H9 (cell line): ENCODE measurements at regions not wholly inside any gene's neighbourhood (a gene's known extent, or its start where the extent isn't known, plus 50 kb on each side); places are given as distances from the start of the nearest gene placed in this dataset.

Experiments used
- DNase-seq: peaks from one replicate; pipeline ENCODE4 v3.0.0-alpha.2; 2017
- H2AFZ ChIP-seq: one replicate; pipeline ENCODE4 v1.6.1; 2013; ENCODE audit warnings: mild to moderate bottlenecking, low read length, control low read depth, moderate library complexity
- H2AK5ac ChIP-seq: 2 replicates; pipeline ENCODE4 v1.6.1; 2013; ENCODE audit warnings: low read length, control low read depth, mixed read lengths; ENCODE audit not compliant: insufficient read length
- H2BK120ac ChIP-seq: one replicate; pipeline ENCODE4 v1.6.1; 2013; ENCODE audit warnings: low read depth, mild to moderate bottlenecking, low read length, control low read depth, inconsistent platforms; ENCODE audit not compliant: poor library complexity, severe bottlenecking
- H2BK12ac ChIP-seq: 2 replicates; pipeline ENCODE4 v1.6.1; 2013; ENCODE audit warnings: low read length, control low read depth, mixed read lengths, low read depth; ENCODE audit not compliant: insufficient read length
- H2BK15ac ChIP-seq: 2 replicates; pipeline ENCODE4 v1.6.1; 2013; ENCODE audit warnings: low read depth, low read length, control low read depth
- H2BK20ac ChIP-seq: one replicate; pipeline ENCODE4 v1.6.1; 2013; ENCODE audit warnings: low read depth, mild to moderate bottlenecking, low read length, control low read depth, inconsistent platforms; ENCODE audit not compliant: poor library complexity, severe bottlenecking
- H2BK5ac ChIP-seq: 2 replicates; pipeline ENCODE4 v1.6.1; 2013; ENCODE audit warnings: low read length, control low read depth, mixed read lengths; ENCODE audit not compliant: insufficient read length
- H3K14ac ChIP-seq: 2 replicates; pipeline ENCODE4 v1.6.1; 2013; ENCODE audit warnings: low read length, control low read depth; ENCODE audit not compliant: insufficient read depth
- H3K18ac ChIP-seq: 2 replicates; pipeline ENCODE4 v1.6.1; 2013; ENCODE audit warnings: low read depth, mild to moderate bottlenecking, mixed read lengths, low read length, control low read depth; ENCODE audit not compliant: insufficient read length
- H3K23ac ChIP-seq: 2 replicates; pipeline ENCODE4 v1.6.1; 2013; ENCODE audit warnings: low read length, control low read depth, mixed read lengths, low read depth; ENCODE audit not compliant: insufficient read length
- H3K23me2 ChIP-seq: 2 replicates; pipeline ENCODE4 v1.6.1; 2013; ENCODE audit warnings: low read depth, mild to moderate bottlenecking, mixed read lengths, low read length, control low read depth; ENCODE audit not compliant: insufficient read length, poor library complexity, severe bottlenecking
- H3K27ac ChIP-seq: 2 replicates; pipeline ENCODE4 v1.5.1; 2013; ENCODE audit warnings: low read length, control low read depth, mixed read lengths, low read depth; ENCODE audit not compliant: insufficient read length
- H3K27me3 ChIP-seq: 2 replicates; pipeline ENCODE4 v1.6.1; 2013; ENCODE audit warnings: low read length, control low read depth, inconsistent platforms; ENCODE audit not compliant: insufficient read depth
- H3K4ac ChIP-seq: 2 replicates; pipeline ENCODE4 v1.6.1; 2013; ENCODE audit warnings: low read depth, mild to moderate bottlenecking, control low read depth, inconsistent platforms, low read length, moderate library complexity
- H3K4me1 ChIP-seq: 2 replicates; pipeline ENCODE4 v1.6.1; 2013; ENCODE audit warnings: low read length, control low read depth, inconsistent platforms; ENCODE audit not compliant: insufficient read depth
- H3K4me2 ChIP-seq: 2 replicates; pipeline ENCODE4 v1.6.1; 2013; ENCODE audit warnings: low read length, control low read depth, mixed read lengths; ENCODE audit not compliant: insufficient read length, insufficient read depth
- H3K56ac ChIP-seq: 2 replicates; pipeline ENCODE4 v1.6.1; 2013; ENCODE audit warnings: low read depth, mild to moderate bottlenecking, mixed read lengths, low read length, control low read depth; ENCODE audit not compliant: insufficient read length
- H3K79me1 ChIP-seq: 2 replicates; pipeline ENCODE4 v1.6.1; 2013; ENCODE audit warnings: low read depth, mild to moderate bottlenecking, moderate library complexity, low read length, control low read depth, inconsistent platforms; ENCODE audit not compliant: insufficient read depth, poor library complexity, severe bottlenecking
- H3K79me2 ChIP-seq: 2 replicates; pipeline ENCODE4 v1.6.1; 2013; ENCODE audit warnings: low read length, control low read depth, inconsistent platforms; ENCODE audit not compliant: insufficient read depth
- H3K9ac ChIP-seq: 2 replicates; pipeline ENCODE4 v1.6.1; 2013; ENCODE audit warnings: low read length, control low read depth, mixed read lengths; ENCODE audit not compliant: insufficient read length; ENCODE audit errors: extremely low read depth
- H3K9me3 ChIP-seq: one replicate; pipeline ENCODE4 v1.6.1; 2013; ENCODE audit warnings: low read depth, low read length, inconsistent platforms; ENCODE audit not compliant: control insufficient read depth
- H3T11ph ChIP-seq: one replicate; pipeline ENCODE4 v1.6.1; 2013; ENCODE audit warnings: mild to moderate bottlenecking, low read length, control low read depth, inconsistent platforms
- H4K20me1 ChIP-seq: one replicate; pipeline ENCODE4 v1.6.1; 2013; ENCODE audit not compliant: control insufficient read depth, insufficient read length, insufficient read depth
- H4K5ac ChIP-seq: 2 replicates; pipeline ENCODE4 v1.6.1; 2013; ENCODE audit warnings: low read depth, mild to moderate bottlenecking, mixed read lengths, low read length, control low read depth; ENCODE audit not compliant: insufficient read length
- H4K8ac ChIP-seq: replicated peaks from 2 replicates; pipeline ENCODE4 v1.6.1; 2013; ENCODE audit warnings: low read length, control low read depth, mixed read lengths, low read depth; ENCODE audit not compliant: insufficient read length
- H4K91ac ChIP-seq: 2 replicates; pipeline ENCODE4 v1.6.1; 2013; ENCODE audit warnings: low read depth, mild to moderate bottlenecking, moderate library complexity, mixed read lengths, low read length, control low read depth; ENCODE audit not compliant: insufficient read length
- H3K27ac Mint-ChIP-seq, 3 experiments: 2 replicates in 2 of 3; 3 replicates in 1 of 3; pipeline ENCODE4 v1.8.0; 2020 to 2021; ENCODE audit warnings: mixed read lengths in 3 of 3, mild to moderate bottlenecking in 1 of 3, moderate library complexity in 1 of 3
- H3K27me3 Mint-ChIP-seq: 2 replicates; pipeline ENCODE4 v1.8.0; 2021; ENCODE audit warnings: low read depth, mild to moderate bottlenecking, moderate library complexity, mixed read lengths
- H3K36me3 Mint-ChIP-seq, 3 experiments: 2 replicates in 2 of 3; 3 replicates in 1 of 3; pipeline ENCODE4 v1.8.0; 2020 to 2021; ENCODE audit warnings: low read depth in 3 of 3, mixed read lengths in 3 of 3; ENCODE audit not compliant: insufficient read depth in 1 of 3
- H3K4me1 Mint-ChIP-seq, 2 experiments: 2 replicates each; pipeline ENCODE4 v1.8.0; 2020; ENCODE audit warnings: mixed read lengths in 2 of 2
- H3K4me3 Mint-ChIP-seq, 2 experiments: 2 replicates in 1 of 2; 3 replicates in 1 of 2; pipeline ENCODE4 v1.8.0; 2020 to 2021; ENCODE audit warnings: mild to moderate bottlenecking in 2 of 2, mixed read lengths in 2 of 2, moderate library complexity in 1 of 2
- H3K9me3 Mint-ChIP-seq, 2 experiments: 2 replicates in 1 of 2; 3 replicates in 1 of 2; pipeline ENCODE4 v1.8.0; 2020; ENCODE audit warnings: mild to moderate bottlenecking in 2 of 2, mixed read lengths in 2 of 2, moderate library complexity in 1 of 2
- CTCF ChIP-seq: fragments of 200-600 bp; sonication (generic); conservative IDR thresholded peaks from 3 replicates; pipeline ENCODE4 v1.8.0; 2021; ENCODE audit warnings: antibody characterized with exemption, mild to moderate bottlenecking
- WGBS: extraction: QIAGEN DNeasy Blood & Tissue Kit; methylation state at CpG from one replicate; pipeline ENCODE4 v1.1.7; 2013; ENCODE audit warnings: missing lambda C conversion rate, low lambda C conversion rate, mixed read lengths; ENCODE audit not compliant: insufficient read length; ENCODE audit errors: extremely low coverage; 5-methylcytosine and 5-hydroxymethylcytosine counted together

DNA sequence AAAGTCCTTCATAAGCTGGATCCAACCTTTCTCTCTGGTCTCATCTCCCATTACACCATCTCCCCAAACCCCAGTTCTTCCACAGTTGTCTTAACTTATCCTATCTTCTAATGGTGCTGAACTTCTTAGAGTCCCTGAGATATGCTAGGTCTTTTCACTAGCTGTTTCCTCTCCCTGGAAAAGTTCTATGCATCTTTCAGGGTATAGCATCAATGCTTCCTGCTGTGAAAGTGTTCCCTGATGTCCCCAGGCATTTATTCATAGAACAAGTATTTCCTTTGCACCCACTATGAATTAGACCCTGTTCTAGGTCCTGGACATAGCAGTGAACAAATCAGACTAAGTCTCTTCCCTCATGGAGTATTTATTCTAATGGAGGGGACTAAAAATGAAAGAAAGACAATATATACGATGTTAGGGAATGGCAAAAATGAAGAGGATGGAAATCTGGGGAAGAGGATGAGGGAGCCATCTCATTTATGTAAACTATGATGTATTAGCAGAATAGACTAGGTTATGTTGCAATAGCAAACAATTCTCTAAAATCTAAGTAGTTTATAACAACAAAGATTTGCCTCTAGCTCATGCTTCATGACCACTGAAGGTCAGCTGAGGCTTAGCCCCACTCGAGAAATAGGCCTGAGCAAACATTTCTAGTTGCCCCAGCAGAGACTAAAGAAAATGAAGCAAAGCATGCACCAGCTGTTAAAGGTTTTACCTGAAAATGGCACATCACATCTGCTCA, 120.0 kb downstream of the CYSLTR2 start:
- Histone ChIP-seq H3K4ac (no peak overlapping the region), H3K23ac (no peak overlapping the region), H2BK120ac (no peak overlapping the region), H4K8ac (no peak overlapping the region), H3K79me1 (no peaks in the 10 kb centered on the region), H2BK12ac (no peak overlapping the region), H3K23me2 (no peaks in the 10 kb centered on the region), H3K14ac (no peak overlapping the region), H3T11ph (no peak overlapping the region), H3K4me1 (no peaks in the 10 kb centered on the region), H3K9me3 (no peaks in the 10 kb centered on the region), H3K27me3 (no peaks in the 10 kb centered on the region), H2AK5ac (no peak overlapping the region), H3K18ac (no peak overlapping the region), H2BK20ac (no peak overlapping the region), H4K20me1 (no peaks in the 10 kb centered on the region), H4K91ac (no peak overlapping the region), H3K4me2 (no peak overlapping the region), H2BK5ac (no peak overlapping the region), H4K5ac (no peak overlapping the region), H3K27ac (no peak overlapping the region), H2BK15ac (no peak overlapping the region), H3K56ac (no peak overlapping the region), H3K79me2 (no peaks in the 10 kb centered on the region), H2AFZ (no peak overlapping the region), H3K9ac (no peak overlapping the region)
- Mint-ChIP-seq H3K36me3 (peaks cover 0 to 4% (median 4%) of the 10 kb centered on the region in 3 experiments; a peak in 2 of 7 replicates), H3K9me3 (peaks cover 4 to 7% of the 10 kb centered on the region in 2 experiments), H3K4me1 (peaks cover 6 to 7% of the 10 kb centered on the region in 2 experiments; a peak in 3 of 4 replicates), H3K4me3 (no peak overlapping the region), H3K27me3 (no peaks in the 10 kb centered on the region), H3K27ac (no peak overlapping the region)
- DNase-seq, result no peak
- WGBS, result no CpG with 5 or more reads among the region's 2 CpGs
- TF ChIP-seq CTCF, result no peak
